CD4-positive, alpha-beta memory T cell (primary cell): ENCODE measurements at regions not wholly inside any gene's neighbourhood (a gene's known extent, or its start where the extent isn't known, plus 50 kb on each side); places are given as distances from the start of the nearest gene placed in this dataset.
"Not testable (repeated sequence)": the region's sequence is repeated elsewhere in the genome, so short reads cannot be mapped to it uniquely, and the experiment has no call there.

Experiments used
- CTCF ChIA-PET: fragments of 350-600 bp; sonication (Branson Sonifier 250); formaldehyde crosslinking; loops from one replicate; lab custom pipeline; 2021; ENCODE audit warnings: inconsistent platforms; ENCODE audit not compliant: partially characterized antibody; lab: Charles Lee
- POLR2A ChIA-PET: fragments of 350-600 bp; sonication (Branson Sonifier 250); formaldehyde crosslinking; loops from one replicate; lab custom pipeline; 2021; ENCODE audit not compliant: partially characterized antibody; lab: Charles Lee
- DNase-seq, 5 donors: peaks; one replicate each; pipeline versions ENCODE4 v3.0.0 to v3.0.0-alpha.2; 2020 to 2022; ENCODE audit warnings: mixed read lengths in 1 of 5
- H3K27ac ChIP-seq: one replicate; pipeline ENCODE4 v1.7.0; 2013; ENCODE audit warnings: low read depth, low read length
- H3K27me3 ChIP-seq: 2 replicates; pipeline ENCODE4 v1.7.0; 2013; ENCODE audit warnings: mild to moderate bottlenecking, low read length, moderate library complexity; ENCODE audit not compliant: insufficient read depth
- H3K36me3 ChIP-seq: 2 replicates; pipeline ENCODE4 v1.7.0; 2013; ENCODE audit warnings: mild to moderate bottlenecking, low read length, moderate library complexity; ENCODE audit not compliant: insufficient read depth
- H3K4me1 ChIP-seq: 2 replicates; pipeline ENCODE4 v1.7.0; 2013; ENCODE audit warnings: mild to moderate bottlenecking, low read length, moderate library complexity; ENCODE audit not compliant: insufficient read depth
- H3K4me3 ChIP-seq, 2 donors: one replicate each; pipeline ENCODE4 v1.7.0; 2013; ENCODE audit warnings: low read length in 2 of 2, mild to moderate bottlenecking in 1 of 2
- H3K9me3 ChIP-seq, 2 donors: one replicate each; pipeline ENCODE4 v1.7.0; 2013; ENCODE audit warnings: low read length in 2 of 2, control low read depth in 1 of 2; ENCODE audit not compliant: control insufficient read depth in 1 of 2
- H3K27ac Mint-ChIP-seq, 7 donors: one replicate each; pipeline ENCODE4 v1.8.0; 2020 to 2021; ENCODE audit warnings: mixed read lengths in 7 of 7, mild to moderate bottlenecking in 6 of 7, inconsistent platforms in 3 of 7, moderate library complexity in 3 of 7
- H3K27me3 Mint-ChIP-seq, 2 donors: one replicate each; pipeline ENCODE4 v1.8.0; 2020 to 2021; ENCODE audit warnings: mixed read lengths in 2 of 2
- H3K36me3 Mint-ChIP-seq, 2 donors: one replicate each; pipeline ENCODE4 v1.8.0; 2020 to 2021; ENCODE audit warnings: mixed read lengths in 2 of 2, inconsistent platforms in 1 of 2, mild to moderate bottlenecking in 1 of 2
- H3K4me1 Mint-ChIP-seq, 4 donors: one replicate each; pipeline ENCODE4 v1.8.0; 2020 to 2021; ENCODE audit warnings: mixed read lengths in 4 of 4, mild to moderate bottlenecking in 1 of 4
- H3K4me3 Mint-ChIP-seq, 8 donors: one replicate each; pipeline ENCODE4 v1.8.0; 2020 to 2021; ENCODE audit warnings: mixed read lengths in 8 of 8, mild to moderate bottlenecking in 7 of 8, moderate library complexity in 6 of 8, inconsistent platforms in 3 of 8
- H3K9me3 Mint-ChIP-seq, 8 donors: one replicate each; pipeline ENCODE4 v1.8.0; 2020 to 2021; ENCODE audit warnings: mixed read lengths in 8 of 8, mild to moderate bottlenecking in 5 of 8, inconsistent platforms in 3 of 8, moderate library complexity in 1 of 8
- intact Hi-C: fragments of 100-400 bp; cut with micrococcal nuclease; formaldehyde crosslinking; loops from one replicate; pipeline ENCODE4 v1.15.1; 2023

DNA sequence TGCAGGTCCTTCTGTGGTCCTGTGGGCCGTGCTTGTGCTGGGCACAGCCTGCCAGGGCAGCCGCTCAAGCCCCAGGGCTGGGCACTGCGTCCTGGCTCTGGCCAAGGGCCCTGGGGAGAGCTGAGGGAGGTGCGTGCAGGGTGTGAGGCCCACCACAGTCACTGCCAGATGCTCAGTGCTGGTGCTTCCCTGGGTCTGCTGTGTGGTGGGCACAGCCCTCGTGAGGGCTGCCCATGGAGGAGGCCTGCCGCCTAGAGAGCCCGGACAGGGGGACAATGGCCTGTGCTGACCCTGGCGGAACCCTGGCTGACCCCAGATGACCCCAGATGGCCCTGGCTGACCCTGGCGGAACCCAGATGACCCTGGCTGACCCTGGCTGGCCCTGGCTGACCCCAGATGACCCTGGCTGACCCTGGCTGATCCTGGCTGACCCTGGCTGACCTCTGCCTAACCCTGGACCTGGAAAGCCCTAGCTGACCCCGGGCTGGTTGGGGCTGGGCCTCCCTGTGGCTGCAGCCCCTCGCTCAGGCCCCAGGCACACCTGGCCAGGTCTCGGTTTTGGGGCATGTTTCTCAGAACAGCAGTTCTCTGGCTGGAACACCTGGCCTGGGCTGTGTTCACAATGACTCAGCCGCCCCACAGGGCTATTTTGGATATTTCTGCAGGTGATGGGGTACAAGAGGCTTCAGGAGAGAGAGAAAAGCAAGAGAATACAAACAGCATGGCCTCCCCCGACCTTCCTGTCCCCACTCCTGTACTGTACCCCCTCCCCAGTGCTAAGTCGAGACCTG lies 55.4 kb downstream of the TMEM121 start:
- intact Hi-C loops, result no loop called here
- Histone ChIP-seq H3K27ac (no peak overlapping the region), H3K4me1 (no peaks in the 10 kb centered on the region), H3K9me3 (no peaks in the 10 kb centered on the region), H3K27me3 (no peaks in the 10 kb centered on the region), H3K36me3 (no peaks in the 10 kb centered on the region), H3K4me3 (no peak overlapping the region)
- no peak for DNase-seq
- Mint-ChIP-seq H3K27ac (no peak overlapping the region), H3K4me1 (peaks cover 0 to 3% (median 0%) of the 10 kb centered on the region in 4 donors), H3K9me3 (no peaks in the 10 kb centered on the region), H3K4me3 (no peak overlapping the region), H3K36me3 (no peaks in the 10 kb centered on the region), H3K27me3 (peaks cover 2 to 3% of the 10 kb centered on the region in 2 donors)
- CTCF ChIA-PET, result no interaction called here
- POLR2A ChIA-PET, result no interaction called here

- Mint-ChIP-seq H3K27me3 (peaks cover 0 to 1% of the 10 kb centered on the region in 2 donors), H3K9me3 (no peaks in the 10 kb centered on the region), H3K4me3 (no peak overlapping the region), H3K4me1 (no peaks in the 10 kb centered on the region), H3K27ac (peak overlapping the region in 2 of 7 donors; percentile 0 to 44), H3K36me3 (no peaks in the 10 kb centered on the region)
- ChIA-PET CTCF (no interaction called here), POLR2A (no interaction called here)
- no peaks in the 10 kb centered on the region for H3K27me3 ChIP-seq
- H3K9me3 ChIP-seq, result no peaks in the 10 kb centered on the region
- DNase-seq, result no peak
- no peak overlapping the region for H3K27ac ChIP-seq
- no peak overlapping the region for H3K4me3 ChIP-seq
- no peaks in the 10 kb centered on the region for H3K36me3 ChIP-seq
- intact Hi-C loops, result no loop called here
- no peaks in the 10 kb centered on the region for H3K4me1 ChIP-seq
Measured at GRCh38 chr14:105582639-105583038, 56.3 kb downstream of the TMEM121 start.

- H3K4me1 Mint-ChIP-seq, CTCF ChIA-PET, H3K27ac ChIP-seq, H3K27me3 Mint-ChIP-seq, H3K9me3 Mint-ChIP-seq, DNase-seq, H3K9me3 ChIP-seq, intact Hi-C loops, H3K27me3 ChIP-seq, POLR2A ChIA-PET, H3K27ac Mint-ChIP-seq, H3K4me3 Mint-ChIP-seq, H3K36me3 Mint-ChIP-seq, H3K4me1 ChIP-seq, H3K4me3 ChIP-seq, H3K36me3 ChIP-seq: not testable (repeated sequence)
Measured at GRCh38 chr14:105583914-105584313, 57.5 kb downstream of the TMEM121 start.

- POLR2A ChIA-PET, H3K36me3 Mint-ChIP-seq, DNase-seq, H3K4me3 ChIP-seq, H3K9me3 ChIP-seq, H3K27me3 Mint-ChIP-seq, H3K4me1 ChIP-seq, H3K9me3 Mint-ChIP-seq, H3K36me3 ChIP-seq, H3K27ac ChIP-seq, intact Hi-C loops, H3K4me1 Mint-ChIP-seq, H3K27me3 ChIP-seq, CTCF ChIA-PET: not testable (repeated sequence)
- peak overlapping the region in 1 of 8 donors; percentile 41 for H3K4me3 Mint-ChIP-seq
- peak overlapping the region in 1 of 7 donors; percentile 89 for H3K27ac Mint-ChIP-seq
Measured at GRCh38 chr14:105585290-105585689, 58.9 kb downstream of the TMEM121 start.

- POLR2A ChIA-PET, H3K36me3 ChIP-seq, H3K9me3 Mint-ChIP-seq, intact Hi-C loops, H3K27ac Mint-ChIP-seq, H3K4me3 Mint-ChIP-seq, H3K4me3 ChIP-seq, H3K4me1 Mint-ChIP-seq, DNase-seq, H3K4me1 ChIP-seq, H3K27me3 ChIP-seq, H3K27ac ChIP-seq, H3K27me3 Mint-ChIP-seq, H3K36me3 Mint-ChIP-seq, CTCF ChIA-PET, H3K9me3 ChIP-seq: not testable (repeated sequence)
Measured at GRCh38 chr14:105585722-105586121, 59.3 kb downstream of the TMEM121 start.

DNA sequence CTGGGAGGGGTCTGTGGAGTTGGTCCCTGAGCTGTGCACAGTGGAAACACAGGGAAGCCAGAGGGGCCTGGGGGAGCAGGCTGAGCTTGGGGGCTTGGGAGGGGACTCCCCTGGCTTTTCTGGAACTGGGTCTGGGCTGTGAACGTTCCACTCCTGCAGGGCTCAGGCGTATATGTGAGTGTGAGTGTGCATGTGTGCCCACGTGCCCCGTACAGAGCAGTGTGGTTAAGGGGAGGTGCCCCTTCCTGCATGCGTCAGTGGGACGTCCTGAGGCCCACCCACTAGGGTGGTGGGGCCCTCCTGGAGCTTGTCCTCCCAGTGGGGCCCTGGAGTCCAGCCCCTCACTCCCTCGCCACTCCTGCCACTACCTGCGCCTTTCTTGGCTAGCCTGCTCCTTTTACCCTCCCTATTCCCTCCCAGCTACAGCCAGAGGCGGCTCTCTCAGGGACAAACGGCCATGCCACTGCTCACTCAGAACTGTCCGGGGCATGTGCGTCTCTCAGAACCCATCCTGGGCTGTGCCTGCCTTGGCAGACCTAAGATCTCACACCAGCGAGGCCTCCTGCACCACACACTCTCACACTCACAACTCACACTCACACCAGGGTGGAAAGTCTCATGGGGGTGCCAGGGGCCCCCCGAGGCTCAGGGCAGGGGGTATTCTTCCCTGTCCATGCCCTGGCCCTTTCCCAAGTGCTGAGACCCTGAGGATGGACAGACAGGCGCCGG lies 59.9 kb downstream of the TMEM121 start:
- CTCF ChIA-PET, H3K4me1 Mint-ChIP-seq, H3K4me1 ChIP-seq, H3K27me3 ChIP-seq, H3K9me3 ChIP-seq, POLR2A ChIA-PET, H3K4me3 ChIP-seq, H3K27me3 Mint-ChIP-seq, intact Hi-C loops, H3K9me3 Mint-ChIP-seq, H3K27ac ChIP-seq, DNase-seq, H3K36me3 ChIP-seq, H3K4me3 Mint-ChIP-seq, H3K27ac Mint-ChIP-seq, H3K36me3 Mint-ChIP-seq: not testable (repeated sequence)

DNA sequence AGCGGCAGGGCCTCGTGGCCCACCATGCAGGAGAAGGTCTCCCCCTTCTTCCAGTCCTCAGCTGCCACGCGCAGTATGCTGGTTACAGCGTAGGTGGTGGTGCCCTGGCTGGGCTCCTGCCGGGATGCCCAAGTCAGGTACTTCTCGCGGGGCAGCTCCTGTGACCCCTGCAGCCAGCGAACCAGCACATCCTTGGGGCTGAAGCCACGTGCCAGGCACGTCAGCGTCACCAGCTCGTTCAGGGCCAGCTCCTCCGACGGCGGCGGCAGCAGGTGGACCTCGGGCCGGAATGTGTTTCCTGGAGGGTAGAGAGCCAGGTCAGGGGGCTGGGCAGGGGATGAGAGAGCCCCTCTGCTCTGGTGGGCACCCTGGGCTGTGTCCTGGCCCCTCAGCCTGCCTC lies 60.7 kb downstream of the TMEM121 start:
- intact Hi-C loops, H3K36me3 ChIP-seq, DNase-seq, H3K4me1 Mint-ChIP-seq, H3K9me3 Mint-ChIP-seq, H3K9me3 ChIP-seq, H3K36me3 Mint-ChIP-seq, H3K4me1 ChIP-seq, POLR2A ChIA-PET, H3K4me3 Mint-ChIP-seq, H3K4me3 ChIP-seq, H3K27me3 ChIP-seq, CTCF ChIA-PET, H3K27ac ChIP-seq, H3K27ac Mint-ChIP-seq, H3K27me3 Mint-ChIP-seq: not testable (repeated sequence)
